ENCODE measurements at regions not wholly inside any gene's neighbourhood (a gene's known extent, or its start where the extent isn't known, plus 50 kb on each side); places are given as distances from the start of the nearest gene placed in this dataset.

DNA sequence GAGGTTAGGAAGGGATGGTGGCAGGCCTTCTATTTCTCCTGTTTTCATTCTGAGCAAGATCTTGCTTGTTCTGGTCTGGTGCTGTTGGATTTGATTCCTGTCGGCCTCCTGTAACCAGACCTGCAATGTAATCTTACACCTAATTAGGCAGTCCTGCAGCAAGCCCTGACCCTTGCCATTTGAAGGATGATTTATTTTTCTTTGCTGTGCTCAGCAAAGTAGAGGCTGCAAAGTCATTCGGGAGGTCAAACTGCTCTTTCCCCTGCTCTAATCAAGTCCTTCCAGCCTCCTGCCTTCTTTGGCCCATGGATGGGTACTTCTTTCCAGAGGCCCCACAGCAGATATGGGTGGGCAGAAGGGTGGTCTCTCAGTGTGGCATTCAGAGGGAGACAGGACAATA lies 417.7 kb upstream of the USP24 start:
- DNase-seq = no peak

DNA sequence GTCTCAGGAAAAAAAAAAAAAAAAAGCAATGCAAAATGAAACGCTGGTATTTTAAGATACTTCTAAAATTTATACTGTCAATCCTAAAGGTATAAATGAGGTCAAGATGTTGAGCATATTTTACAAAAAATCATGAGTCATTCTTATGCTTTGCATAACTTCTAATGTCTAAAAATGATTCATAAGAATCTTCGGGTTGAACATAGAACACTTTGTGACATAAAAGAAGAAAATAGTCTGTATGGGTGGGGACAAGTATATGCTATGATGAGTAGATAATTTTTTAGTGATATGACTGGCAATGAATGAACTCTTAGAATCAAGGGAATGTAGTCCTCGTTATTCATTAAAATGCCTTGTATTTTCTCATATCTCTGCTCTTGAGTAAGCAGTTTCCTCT lies 416.9 kb upstream of the USP24 start:
- no peak for DNase-seq

DNA sequence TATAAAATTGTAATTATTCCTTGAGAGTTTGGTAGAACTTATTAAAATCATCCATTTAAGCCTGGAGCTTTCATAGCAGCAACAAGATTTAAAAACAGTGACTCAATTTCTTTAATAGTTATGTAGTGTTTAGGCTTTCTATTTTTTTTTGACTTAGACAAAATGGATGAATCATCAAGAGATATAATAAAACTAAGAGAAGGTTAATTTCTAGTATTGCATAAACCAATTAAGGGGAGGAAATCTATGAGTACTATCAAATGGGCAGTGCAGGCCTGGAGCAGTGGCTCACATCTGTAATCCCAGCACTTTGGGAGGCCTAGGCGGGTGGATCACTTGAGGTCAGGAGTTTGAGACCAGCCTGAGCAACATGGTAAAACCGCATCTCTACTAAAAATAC lies 416.3 kb upstream of the USP24 start:
- no peak for DNase-seq

DNA sequence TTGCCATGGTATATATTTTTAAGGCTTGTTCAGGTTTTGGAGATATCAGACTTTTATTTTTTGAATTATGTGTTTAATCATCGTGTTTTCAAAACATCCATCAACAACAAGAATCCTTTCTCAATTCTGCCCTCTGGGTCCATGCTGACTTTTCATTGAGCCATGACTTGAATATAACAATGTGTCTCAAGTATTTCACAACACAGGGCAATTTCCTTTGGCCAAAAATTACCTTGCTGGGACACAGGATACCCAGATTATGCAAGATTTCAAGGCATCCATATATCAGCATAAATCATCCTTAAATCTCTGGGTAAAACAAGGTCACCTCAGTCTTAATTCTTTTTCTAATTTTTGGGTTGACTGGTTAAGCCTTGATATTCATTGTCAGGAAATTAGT lies 411.2 kb upstream of the USP24 start:
- no peak for DNase-seq

DNA sequence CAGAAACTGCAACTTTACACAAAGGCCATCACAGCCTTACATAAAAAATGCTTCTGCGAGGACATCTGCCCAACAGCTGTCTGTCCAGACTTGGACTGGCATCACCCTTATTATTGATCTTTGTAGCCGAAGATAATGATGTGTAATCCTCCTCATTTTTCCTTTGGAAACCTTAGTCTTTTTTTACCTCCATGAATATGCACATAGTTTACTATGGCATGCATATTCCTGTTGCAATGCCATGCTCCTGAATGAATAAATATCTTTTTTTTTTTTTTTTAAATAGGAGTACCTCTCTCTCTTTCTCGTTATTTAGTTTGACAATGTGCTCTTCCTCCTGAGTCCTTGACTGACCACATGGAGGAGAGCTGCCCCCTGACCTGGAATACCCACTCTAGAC lies 409.6 kb upstream of the USP24 start:
- DNase-seq = no peak

DNA sequence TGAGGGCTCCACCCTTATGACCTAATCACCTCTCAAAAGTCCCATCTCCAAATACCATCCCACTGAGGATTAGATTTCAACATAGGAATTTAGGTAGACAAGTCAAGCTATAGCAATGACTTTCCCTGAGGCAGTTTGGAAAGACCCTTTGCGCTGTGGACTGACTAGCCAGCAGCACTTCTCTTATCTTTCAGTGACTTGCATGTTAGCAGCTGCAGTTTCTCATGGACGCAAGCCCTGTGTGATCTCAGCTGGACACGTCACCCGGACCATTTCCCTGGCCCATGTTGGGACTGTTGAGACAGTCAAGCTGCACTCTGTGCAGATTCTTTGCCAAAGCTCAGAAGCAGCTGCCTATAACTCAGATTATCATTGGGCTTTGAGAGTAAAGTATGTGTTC lies 408.1 kb upstream of the USP24 start:
- DNase-seq = no peak

DNA sequence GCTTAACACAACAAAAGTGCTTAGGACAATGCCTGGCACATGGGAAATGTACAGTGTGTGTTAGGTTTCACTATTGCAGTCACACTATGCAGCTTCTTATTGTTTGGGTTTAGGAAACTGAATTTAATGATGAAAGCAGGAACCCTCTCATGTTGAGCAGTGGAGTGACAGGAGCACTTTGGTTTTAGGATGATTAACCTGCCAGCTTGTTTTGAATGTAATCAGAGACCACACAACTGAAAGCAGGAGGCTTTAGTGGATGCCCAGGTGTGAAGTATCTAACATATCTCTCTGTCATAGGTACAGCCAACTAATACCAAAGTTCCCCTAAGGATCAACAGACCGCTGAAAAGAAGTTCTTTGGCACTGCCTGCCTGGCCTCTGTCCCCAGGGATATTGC lies 406.9 kb upstream of the USP24 start:
- DNase-seq = no peak

DNA sequence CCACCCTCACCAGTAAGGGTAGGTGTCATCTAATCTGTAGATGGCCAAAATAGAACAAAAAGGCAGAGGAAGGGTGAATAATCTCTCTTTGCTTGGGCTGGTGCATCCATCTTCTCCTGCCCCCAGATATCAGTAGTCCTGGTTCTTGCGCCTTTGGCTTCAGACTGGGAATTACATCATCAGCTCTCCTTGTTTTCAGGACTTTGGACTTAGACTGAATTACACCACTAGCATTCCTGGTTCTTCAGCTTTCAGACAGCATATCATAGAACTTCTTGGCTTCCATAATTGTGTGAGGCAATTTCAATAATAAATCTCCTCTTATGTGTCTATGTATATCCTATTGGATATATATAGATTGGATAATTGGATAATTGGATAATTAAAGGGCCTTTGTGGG lies 403.0 kb upstream of the USP24 start:
- DNase-seq = no peak

DNA sequence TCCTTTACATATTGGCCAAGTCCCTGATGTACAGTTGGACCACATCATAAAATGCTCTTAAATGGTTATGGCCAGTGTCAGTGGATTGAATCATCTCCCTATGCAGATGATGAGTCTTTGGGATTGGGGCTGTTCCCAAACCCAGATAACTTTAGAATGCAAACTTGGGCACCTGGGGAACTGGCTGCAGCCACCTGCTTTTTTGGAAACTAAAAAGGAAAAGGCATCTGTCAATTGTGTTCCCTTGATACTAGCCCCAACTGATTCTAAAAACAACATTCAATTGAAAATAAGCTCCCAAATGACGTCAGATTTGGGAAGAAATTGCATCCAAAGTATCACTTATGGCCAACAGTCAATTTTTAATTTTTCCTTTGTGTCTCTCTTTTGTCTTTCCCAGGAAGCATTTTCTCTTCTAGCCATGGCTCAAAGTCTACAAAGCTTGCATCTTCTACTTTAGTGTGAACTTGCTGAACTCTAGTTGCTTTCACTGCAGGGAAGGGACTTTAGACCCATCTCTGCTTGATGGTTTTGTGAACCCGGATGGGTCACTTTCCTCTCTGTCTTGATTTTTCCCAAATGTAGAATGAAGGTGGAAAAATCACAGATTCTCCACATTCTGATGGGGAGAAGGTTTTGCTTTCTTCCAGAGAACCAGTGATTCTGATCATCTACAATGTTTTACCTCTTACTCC lies 402.3 kb upstream of the USP24 start:
- DNase-seq = no peak

DNA sequence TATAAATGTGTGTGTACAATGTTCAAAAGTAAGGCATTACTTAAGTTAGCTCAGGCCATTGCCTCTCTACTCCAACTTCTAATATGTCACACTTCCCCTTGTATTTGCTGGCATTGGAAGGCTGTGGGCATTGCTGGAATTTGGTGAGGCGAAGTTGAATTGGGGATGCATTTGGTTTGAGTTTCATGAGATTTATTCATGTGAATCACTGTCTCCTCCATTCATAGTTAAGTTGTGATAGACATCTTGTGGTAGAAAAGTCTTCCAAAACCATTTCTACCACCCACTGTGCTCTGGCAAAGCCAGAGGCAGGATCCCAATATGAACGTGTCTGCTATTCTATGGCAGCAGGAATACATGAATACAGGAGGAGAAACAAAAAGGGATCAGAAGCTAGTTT lies 397.8 kb upstream of the USP24 start:
- no peak for DNase-seq

DNA sequence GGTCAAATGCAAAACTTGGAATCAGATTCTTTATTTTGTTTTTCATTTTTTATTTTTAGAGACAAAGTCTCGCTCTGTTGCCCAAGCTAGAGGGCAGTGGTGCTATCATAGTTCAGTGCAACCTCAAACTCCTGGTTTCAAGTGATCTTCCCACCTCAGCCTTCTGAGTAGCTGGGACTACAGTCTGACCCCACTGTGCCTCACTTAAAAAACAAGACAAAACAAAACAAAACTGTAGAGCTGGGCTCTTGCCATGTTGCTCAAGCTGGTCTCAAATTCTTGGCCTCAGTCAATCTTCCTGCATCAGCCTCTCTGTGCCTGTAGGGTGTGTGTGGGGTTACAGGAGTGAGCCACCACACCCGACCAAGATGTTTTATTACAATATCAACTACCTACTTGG lies 396.0 kb upstream of the USP24 start:
- no peak for DNase-seq

DNA sequence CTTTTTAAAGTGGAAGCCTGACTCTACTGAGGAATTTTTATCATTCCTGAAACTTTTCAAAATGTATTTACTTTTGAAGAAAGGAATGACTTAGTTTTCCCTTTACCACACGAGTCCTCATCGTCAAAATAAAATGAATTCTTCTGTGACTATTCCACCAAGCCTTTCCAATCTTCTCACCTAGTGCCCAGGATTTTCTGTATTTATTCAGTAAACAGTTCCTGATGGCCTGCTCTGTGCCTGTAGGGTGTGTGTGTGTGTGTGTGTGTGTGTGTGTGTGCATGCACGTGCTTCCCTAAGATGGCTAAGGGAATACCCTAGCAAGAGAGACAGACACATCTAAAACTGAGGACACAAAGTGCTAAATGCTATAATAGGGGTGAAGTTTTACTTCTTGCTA lies 395.0 kb upstream of the USP24 start:
- no peak for DNase-seq

DNA sequence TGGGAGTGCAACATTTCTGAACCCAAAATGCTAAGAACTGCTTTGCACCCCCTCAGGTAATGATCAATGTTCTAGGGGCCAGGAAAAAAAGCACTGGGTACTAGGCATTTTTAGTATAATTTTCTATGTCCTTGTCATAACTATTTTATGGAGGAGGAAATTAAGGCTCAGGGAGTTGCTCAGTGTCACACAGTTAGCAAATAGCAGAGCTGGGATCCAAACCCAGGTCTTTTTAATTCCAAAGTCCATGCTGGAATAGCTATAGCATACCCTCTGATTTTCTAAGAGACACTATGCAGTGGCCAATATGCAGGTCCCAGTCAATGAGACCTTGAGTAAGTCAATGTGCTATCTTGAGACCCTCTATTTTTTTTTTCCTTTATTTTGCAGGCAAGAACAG lies 394.5 kb upstream of the USP24 start:
- DNase-seq = no peak

DNA sequence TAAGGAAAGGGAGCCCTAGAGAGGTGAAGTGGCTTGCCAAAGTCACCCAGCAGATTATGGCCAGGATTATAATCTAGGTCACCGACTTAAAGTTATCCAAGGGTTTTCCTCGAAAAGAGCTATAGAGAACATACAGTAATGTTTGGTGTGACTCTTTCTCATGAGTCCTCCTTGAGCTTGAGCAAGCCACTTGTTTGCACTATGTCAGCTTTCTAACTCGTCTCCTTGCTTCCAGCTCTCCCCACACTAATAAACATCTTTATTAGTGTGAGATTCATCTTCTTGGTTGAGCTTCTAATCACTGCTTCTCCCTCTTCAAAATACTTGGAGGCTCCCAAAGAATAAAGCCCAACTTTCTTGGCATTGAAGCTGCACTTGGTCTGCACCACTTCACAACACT lies 390.0 kb upstream of the USP24 start:
- DNase-seq = no peak

DNA sequence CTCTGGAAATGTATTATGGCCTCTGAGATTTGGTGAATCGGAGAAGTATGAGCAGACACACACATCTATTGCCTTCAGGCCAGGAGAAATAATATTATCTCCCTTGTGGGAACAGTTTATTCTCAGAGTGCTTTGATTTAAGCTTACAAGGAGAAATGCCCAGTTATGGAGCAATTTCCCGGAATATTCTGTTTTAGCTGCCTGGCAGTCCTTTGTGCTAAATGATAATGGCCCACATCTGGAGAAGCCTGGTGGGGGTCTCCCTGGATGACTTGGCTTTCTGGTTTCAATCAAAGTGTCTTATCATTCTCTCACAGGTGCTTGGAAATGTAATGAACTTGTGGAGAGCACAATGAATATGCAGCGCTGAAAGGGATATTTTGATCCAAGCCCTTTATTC lies 389.6 kb upstream of the USP24 start:
- no peak for DNase-seq

DNA sequence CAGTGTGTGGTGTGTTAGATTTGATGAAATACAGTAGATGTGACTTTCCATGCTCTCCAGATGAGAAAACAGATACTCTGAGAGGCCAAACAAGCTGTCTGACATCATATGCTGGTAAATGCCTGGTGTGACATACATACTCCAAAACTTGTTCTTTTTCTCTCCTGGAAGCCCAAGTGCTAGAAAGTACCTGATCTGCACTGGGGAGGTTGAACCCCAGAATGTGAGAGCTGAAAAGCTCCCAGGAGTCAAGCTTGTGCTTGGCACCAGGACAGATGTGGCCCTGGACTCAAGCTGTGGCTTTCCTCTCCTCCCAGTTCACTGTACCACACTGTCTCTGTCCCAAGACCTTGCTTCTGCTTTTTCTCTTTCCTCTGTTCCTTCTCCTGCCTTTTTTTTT lies 389.0 kb upstream of the USP24 start:
- no peak for DNase-seq

DNA sequence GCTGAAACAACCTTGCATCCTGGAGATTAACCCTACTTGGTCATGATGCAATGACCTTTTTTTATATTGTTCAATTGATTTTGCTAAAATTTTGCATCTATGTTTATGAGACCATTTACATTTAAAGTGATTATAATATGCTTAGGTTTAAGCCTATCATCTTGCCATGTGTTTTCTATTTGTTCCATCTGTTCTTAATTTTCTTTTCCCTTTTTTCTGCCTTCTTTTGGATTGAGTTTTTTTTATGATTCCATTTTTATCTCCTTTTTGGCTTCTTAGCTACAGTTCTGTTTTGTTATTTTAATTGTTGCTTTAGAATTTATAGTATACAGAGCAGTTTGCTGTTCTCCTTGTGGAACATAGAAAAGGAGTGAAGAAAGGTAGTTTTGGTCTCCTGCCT lies 385.1 kb upstream of the USP24 start:
- no peak for DNase-seq

DNA sequence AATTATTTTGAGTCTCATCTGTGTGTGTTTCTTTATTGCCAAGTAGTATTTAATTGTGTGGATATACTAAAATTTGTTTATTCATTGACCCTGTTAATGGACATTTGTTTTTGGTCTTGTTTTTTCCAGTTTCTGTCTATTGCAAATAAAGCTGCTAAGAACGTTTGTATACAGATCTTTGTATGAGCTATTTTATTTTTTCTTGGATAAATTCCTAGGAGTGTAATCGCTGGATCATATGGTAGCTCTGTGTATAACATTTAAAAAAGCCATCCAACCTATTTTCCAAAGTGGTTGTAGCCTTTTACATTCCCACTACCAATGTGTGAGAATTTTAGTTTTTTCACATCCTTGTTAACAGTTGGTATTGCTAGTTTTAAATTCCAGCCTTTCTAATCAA lies 382.7 kb upstream of the USP24 start:
- DNase-seq = no peak

DNA sequence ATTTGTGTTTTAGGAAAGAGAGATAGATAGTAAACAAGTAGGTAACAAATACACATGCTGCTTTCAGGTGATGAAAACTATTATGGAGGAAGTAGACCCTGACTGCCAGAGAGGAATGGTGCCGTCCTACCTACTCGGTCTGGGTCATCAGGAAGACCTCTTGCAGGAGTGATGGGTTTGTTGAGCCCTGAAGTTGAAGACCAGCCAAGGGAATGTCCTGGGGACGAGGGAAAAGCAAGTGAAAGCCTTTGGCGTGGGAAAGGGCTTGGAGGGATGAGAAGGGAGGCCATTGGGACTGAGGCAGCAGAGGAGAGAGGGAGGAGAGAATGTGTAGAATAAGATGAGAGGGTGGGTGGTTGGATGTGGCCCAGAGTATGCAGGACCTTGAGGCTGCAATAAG lies 379.5 kb upstream of the USP24 start:
- DNase-seq = no peak

DNA sequence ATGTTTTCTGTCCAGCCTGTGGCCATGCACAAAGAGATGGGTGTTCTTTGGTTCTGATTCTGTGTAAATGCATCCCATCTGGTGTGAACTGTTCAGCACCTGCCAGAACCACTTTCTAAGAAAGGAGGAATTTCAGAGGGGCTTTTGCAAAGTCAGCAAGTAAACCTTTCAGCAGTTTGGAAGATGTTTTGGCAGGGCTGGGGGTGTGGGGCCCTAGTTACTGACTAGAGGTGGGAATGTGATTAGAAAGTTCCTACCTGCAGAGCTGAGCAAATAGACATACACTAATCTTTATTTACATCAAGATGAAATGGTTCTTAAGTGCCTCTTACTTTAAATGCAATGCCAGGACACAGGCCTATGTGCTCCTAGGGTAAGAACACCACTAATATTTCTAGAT lies 378.1 kb upstream of the USP24 start:
- no peak for DNase-seq

DNA sequence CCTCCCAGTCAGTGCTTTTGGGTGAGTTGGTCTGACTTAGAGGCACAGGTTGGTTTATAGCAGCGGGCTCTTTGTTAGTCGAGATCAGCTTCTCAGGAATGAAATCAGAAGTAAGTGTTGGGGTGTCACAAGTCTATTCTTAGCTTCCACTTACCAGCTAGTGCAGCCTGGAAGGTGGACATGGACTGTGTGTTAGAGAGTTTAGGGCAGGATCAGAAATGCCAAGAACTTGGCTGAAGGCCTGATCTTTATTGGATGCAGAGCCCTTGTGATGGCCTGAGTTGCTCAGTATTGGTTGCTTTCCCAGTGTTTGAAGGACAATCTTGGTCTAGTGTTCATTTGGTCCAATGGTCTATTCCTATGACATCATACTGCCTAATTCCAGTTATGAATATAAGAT lies 377.0 kb upstream of the USP24 start:
- DNase-seq = no peak

DNA sequence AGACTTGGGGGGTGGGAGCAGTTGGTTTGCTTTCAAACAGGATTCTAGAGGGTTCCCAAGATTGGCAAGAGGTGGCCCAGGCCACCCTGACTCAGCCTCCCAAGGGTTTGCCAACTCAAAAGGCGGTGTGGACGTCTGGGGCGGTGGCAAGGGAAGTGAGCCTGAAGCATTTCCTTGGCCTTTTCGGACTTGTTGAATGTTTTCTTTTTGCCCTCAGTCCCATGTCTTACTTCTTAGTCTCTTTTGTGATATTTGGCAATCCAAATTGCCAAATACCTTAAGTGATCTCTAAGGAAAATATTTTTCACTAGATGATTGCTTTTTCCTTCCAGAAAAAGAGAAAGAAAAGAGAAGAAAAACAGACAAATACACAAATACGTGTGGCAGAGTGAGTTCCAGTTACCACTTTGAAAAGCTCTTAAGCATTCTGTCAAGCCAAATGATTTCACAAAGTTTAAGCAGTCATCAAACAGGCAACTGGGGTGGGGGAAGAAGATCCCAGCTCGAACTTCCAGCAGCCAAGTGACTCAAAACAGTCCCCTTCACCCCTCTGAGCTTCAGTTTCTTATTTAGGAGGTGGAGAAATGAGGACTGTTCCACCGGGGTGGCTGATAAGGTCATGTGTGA lies 374.6 kb upstream of the USP24 start:
- no peak for DNase-seq

DNA sequence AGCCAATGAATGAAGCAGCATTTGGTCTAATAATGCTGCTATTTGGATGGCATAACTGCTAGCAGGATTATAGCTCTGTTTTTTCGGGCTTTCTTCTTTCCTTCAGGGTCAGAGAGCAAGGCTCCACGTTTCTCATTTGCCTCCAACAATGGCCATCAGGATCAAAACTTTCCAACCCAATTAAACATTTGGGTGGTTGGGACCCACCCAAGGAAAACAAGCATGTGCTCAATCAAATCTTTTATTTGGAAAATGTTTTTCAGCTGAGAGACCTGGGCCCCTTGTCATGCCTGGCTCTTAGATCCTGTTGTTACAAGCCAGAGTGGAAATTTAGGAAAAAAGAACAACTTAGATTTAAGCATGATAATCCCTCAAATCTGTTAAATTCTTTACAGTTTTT lies 373.1 kb upstream of the USP24 start:
- no peak for DNase-seq

DNA sequence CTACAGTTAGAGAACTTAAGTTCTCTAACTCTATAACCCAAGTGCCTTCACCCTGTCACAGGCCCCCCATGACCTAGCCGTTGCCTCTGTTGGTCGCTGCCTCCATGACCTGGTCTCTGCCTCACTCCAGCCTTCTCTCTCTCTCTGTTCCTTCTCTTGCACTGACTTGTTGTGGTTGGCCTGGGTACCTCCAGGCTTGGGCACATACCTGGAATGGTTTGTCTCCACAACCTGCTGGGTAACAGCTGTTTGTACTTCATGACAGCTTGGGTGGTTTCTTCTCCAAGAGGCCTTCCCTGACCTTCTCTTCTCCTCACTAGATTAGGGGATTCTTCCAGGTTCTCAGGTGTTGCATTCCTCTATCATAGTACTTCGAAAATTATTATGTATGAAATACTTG lies 371.6 kb upstream of the USP24 start:
- DNase-seq = no peak

DNA sequence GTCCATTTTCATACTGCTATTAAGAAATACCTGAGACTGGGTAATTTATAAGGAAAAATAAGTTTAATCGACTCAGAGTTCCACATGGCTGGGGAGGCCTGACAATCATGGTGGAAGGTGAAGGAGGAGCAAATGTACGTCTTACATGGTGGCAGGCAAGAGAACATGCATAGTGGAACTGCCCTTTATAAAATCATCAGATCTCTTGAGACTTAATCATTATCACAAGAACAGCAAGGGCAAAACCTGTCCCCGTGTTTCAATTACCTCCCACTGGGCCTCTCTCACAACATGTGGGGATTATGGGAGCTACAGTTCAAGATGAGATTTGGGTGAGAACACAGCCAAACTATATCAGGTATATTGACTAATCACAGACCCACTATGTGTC lies 370.2 kb upstream of the USP24 start:
- DNase-seq = no peak

Data from NCI-H774 (cell line).